NB4 (cell line): ENCODE measurements at regions not wholly inside any gene's neighbourhood (a gene's known extent, or its start where the extent isn't known, plus 50 kb on each side); places are given as distances from the start of the nearest gene placed in this dataset.

Experiments used
- CTCF ChIP-seq: IDR thresholded peaks from one replicate; pipeline ENCODE4 v1.5.1; 2012; ENCODE audit warnings: low read depth, low read length
- POLR2A ChIP-seq: IDR thresholded peaks from 2 replicates; pipeline ENCODE4 v1.6.1; 2011; ENCODE audit warnings: mild to moderate bottlenecking; ENCODE audit not compliant: insufficient read length; ENCODE audit errors: extremely low read depth

DNA sequence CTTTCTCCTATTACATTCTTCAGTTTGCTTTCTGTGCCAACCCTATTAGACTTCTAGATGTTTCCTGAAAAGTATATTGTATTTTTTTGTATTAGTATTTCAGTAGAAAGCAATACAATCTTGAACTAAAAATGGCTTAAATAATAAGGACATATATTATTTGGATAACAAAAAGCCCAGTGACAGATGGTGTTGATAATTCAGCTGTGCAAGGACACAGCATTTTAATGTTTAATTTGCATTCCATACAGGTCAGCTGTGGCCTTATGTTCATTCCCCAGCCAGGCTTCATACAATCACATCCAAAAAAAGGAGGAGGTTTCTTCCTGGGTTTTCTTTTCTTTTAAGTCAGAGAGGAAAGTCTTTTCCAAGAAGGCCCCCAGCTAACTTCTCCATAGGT lies 236.9 kb downstream of the CD109 start:
- no peak for TF ChIP-seq CTCF
- TF ChIP-seq POLR2A: no peak
